ENCODE measurements at regions not wholly inside any gene's neighbourhood (a gene's known extent, or its start where the extent isn't known, plus 50 kb on each side); places are given as distances from the start of the nearest gene placed in this dataset.

DNA sequence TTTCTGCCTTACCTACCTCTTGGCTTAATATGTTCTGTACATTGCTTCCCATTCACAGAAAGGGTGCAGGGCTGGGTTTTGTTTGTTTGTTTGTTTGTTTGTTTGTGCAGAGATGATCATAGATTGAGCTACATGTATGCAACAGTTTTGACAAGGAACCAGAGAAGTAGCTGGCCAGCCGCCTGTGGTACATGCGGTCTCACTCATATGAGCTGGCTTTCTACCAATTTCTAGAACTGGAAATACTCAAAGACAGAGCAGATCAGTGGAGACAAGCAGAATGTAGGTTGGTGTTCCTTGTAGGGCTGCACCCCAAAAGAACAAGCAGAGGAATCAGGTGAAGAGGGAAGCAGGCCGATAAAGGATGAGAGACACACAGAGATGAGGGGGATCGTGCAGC is 502.7 kb downstream of the SOX2 start:
- TF ChIP-seq CTCF (IDR thresholded peaks at IDR 0.05; ENCODE audit: unreplicated experiment), result no peak
- Mint-ChIP-seq H3K4me1 (ENCODE audit: low read depth) (peaks cover 17% of the 10 kb centered on the region), H3K27me3 (peaks cover 26% of the 10 kb centered on the region), H3K36me3 (ENCODE audit: insufficient read depth) (no peaks in the 10 kb centered on the region), H3K27ac (no peak overlapping the region), H3K9me3 (ENCODE audit: low read depth) (no peaks in the 10 kb centered on the region), H3K4me3 (ENCODE audit: low read depth) (no peak overlapping the region)
- DNase-seq (ENCODE audit: low spot score, unreplicated experiment), result no peak

- no peak for TF ChIP-seq CTCF (IDR thresholded peaks at IDR 0.05; ENCODE audit: unreplicated experiment)
- Mint-ChIP-seq H3K27ac (no peak overlapping the region), H3K27me3 (peaks cover 18% of the 10 kb centered on the region), H3K4me1 (ENCODE audit: low read depth) (peaks cover 20% of the 10 kb centered on the region), H3K9me3 (ENCODE audit: low read depth) (no peaks in the 10 kb centered on the region), H3K4me3 (ENCODE audit: low read depth) (no peak overlapping the region), H3K36me3 (ENCODE audit: insufficient read depth) (no peaks in the 10 kb centered on the region)
- DNase-seq (ENCODE audit: low spot score, unreplicated experiment), result no peak
Measured at GRCh38 chr3:182215881-182216280, 504.2 kb downstream of the SOX2 start.

- Mint-ChIP-seq H3K4me3 (ENCODE audit: low read depth) (no peak overlapping the region), H3K4me1 (ENCODE audit: low read depth) (peaks cover 20% of the 10 kb centered on the region), H3K9me3 (ENCODE audit: low read depth) (no peaks in the 10 kb centered on the region), H3K27ac (no peak overlapping the region), H3K36me3 (ENCODE audit: insufficient read depth) (no peaks in the 10 kb centered on the region), H3K27me3 (peaks cover 16% of the 10 kb centered on the region)
- DNase-seq (ENCODE audit: low spot score, unreplicated experiment), result no peak
- TF ChIP-seq CTCF (IDR thresholded peaks at IDR 0.05; ENCODE audit: unreplicated experiment), result no peak
Measured at GRCh38 chr3:182216311-182216970, 504.7 kb downstream of the SOX2 start.

DNA sequence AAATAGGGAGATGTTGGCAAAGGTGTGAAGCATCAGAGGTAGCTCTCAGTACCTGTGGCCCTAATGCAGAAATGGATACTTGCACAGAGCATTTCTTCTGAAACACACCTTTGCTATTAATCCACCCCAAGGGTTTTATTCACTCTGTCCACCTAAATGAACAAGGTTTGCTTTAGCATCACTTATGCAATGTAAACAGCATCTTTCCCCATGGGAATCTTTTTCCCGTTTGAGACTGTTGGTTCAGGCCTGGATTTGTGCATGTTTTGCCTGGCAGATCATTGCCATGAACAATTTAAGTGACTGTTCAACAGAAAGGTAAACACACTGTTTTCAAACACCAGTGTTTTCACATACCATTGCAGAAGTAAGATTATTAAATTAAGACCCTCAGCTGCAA is 508.3 kb downstream of the SOX2 start:
- TF ChIP-seq CTCF (IDR thresholded peaks at IDR 0.05; ENCODE audit: unreplicated experiment), result no peak
- H3K4me1 Mint-ChIP-seq (ENCODE audit: low read depth), result peaks cover 12% of the 10 kb centered on the region

DNA sequence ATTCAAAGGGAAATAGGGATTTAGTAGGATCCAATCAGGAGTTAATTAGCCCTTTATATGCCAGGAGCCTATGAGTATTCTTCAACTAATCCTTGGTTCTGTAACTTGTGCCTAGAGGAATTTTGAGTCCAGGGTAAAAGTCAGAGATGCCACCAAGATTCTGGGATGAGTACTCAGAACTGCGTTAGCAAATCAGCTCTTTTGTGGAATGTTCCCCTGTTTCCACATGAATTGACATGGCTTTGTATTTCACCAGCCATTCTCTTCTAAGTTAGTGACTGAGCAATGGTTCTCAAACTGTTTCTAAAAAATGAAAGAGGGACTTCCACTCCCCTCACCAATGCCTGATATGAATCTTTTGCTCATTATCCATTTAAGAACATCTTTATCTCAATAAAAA is 508.7 kb downstream of the SOX2 start:
- Mint-ChIP-seq H3K27me3 (peaks cover 9% of the 10 kb centered on the region), H3K4me1 (ENCODE audit: low read depth) (peaks cover 12% of the 10 kb centered on the region), H3K9me3 (ENCODE audit: low read depth) (peaks cover 22% of the 10 kb centered on the region), H3K36me3 (ENCODE audit: insufficient read depth) (peaks cover 3% of the 10 kb centered on the region), H3K27ac (no peak overlapping the region), H3K4me3 (ENCODE audit: low read depth) (no peak overlapping the region)
- no peak for TF ChIP-seq CTCF (IDR thresholded peaks at IDR 0.05; ENCODE audit: unreplicated experiment)
- no peak for DNase-seq (ENCODE audit: low spot score, unreplicated experiment)

More for the DNA sequence above, 508.3 kb downstream of the SOX2 start:
- Mint-ChIP-seq H3K27ac (no peak overlapping the region), H3K9me3 (ENCODE audit: low read depth) (peaks cover 17% of the 10 kb centered on the region), H3K36me3 (ENCODE audit: insufficient read depth) (no peaks in the 10 kb centered on the region), H3K4me3 (ENCODE audit: low read depth) (no peak overlapping the region), H3K27me3 (peaks cover 14% of the 10 kb centered on the region)
- DNase-seq (ENCODE audit: low spot score, unreplicated experiment), result no peak

Measured in progenitor cell of endocrine pancreas (in vitro differentiated cells).